Tibial nerve (tissue), 4 donors: ENCODE measurements at regions not wholly inside any gene's neighbourhood (a gene's known extent, or its start where the extent isn't known, plus 50 kb on each side); places are given as distances from the start of the nearest gene placed in this dataset.

ENCODE experiments used
- EP300 ChIP-seq, 2 donors: sonication (generic); formaldehyde crosslinking; IDR thresholded peaks; one replicate each; pipeline ENCODE4 v1.6.1; 2017; ENCODE audit warnings: antibody characterized with exemption in 2 of 2, mild to moderate bottlenecking in 1 of 2
- POLR2A ChIP-seq, 2 donors: fragments of 450-650 bp; IDR thresholded peaks; one replicate each; pipeline ENCODE4 v1.6.1; 2017; ENCODE audit warnings: antibody characterized with exemption in 2 of 2, mild to moderate bottlenecking in 2 of 2, moderate library complexity in 2 of 2
- TF ChIP-seq, protein P1 (sequence below), 5 experiments: fragments of 200-600 bp in 3 of 5; fragments of 450-650 bp in 2 of 5; sonication (generic) in 3 of 5; IDR thresholded peaks; one replicate each; pipeline ENCODE4 v1.5.1; 2016 to 2019; ENCODE audit warnings: antibody characterized with exemption in 5 of 5, mild to moderate bottlenecking in 3 of 5, moderate library complexity in 2 of 5

DNA sequence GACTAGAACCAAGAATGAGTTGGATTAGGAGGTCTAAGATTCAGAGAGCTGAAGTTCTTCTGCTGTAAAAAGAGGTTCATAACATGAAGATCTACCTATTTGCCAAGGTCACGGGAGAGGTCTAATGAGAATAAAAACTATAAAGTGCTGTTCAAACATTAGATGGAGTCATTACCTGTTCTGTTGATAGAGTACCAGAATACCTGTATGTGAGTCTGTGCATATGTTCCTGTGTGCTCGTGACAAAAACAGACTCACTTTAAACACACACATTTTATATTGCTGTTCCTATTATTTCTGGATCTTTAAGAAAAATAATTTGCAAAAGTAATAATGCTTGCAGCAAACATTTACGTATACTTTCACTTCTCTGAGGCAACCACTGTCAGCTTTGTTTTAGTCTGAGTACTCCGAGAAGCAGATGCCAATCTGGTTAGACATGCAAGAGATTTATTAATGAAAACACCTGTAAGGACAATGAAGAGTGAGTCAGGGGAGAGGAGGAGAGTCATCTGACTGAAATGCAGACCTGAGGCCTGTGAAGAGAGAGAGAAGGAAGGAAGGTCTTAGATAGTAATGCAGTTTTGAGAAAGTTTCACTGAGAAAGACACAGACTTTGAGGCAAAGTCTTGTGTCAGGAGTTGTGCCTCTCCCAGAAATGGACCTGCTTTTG lies 221.2 kb downstream of the SQOR start:
- TF ChIP-seq, protein P1, sequence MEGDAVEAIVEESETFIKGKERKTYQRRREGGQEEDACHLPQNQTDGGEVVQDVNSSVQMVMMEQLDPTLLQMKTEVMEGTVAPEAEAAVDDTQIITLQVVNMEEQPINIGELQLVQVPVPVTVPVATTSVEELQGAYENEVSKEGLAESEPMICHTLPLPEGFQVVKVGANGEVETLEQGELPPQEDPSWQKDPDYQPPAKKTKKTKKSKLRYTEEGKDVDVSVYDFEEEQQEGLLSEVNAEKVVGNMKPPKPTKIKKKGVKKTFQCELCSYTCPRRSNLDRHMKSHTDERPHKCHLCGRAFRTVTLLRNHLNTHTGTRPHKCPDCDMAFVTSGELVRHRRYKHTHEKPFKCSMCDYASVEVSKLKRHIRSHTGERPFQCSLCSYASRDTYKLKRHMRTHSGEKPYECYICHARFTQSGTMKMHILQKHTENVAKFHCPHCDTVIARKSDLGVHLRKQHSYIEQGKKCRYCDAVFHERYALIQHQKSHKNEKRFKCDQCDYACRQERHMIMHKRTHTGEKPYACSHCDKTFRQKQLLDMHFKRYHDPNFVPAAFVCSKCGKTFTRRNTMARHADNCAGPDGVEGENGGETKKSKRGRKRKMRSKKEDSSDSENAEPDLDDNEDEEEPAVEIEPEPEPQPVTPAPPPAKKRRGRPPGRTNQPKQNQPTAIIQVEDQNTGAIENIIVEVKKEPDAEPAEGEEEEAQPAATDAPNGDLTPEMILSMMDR (IDR thresholded peaks at IDR 0.05), result no peak
- no peak for TF ChIP-seq POLR2A (IDR thresholded peaks at IDR 0.05)
- TF ChIP-seq EP300 (IDR thresholded peaks at IDR 0.05), result no peak
